Muscle layer of colon (tissue), 2 donors: ENCODE measurements at regions not wholly inside any gene's neighbourhood (a gene's known extent, or its start where the extent isn't known, plus 50 kb on each side); places are given as distances from the start of the nearest gene placed in this dataset.

Experiments used
- H3K27ac ChIP-seq: one replicate; pipeline ENCODE4 v1.7.0; 2013; ENCODE audit warnings: low read depth, mild to moderate bottlenecking, low read length, moderate library complexity
- H3K27me3 ChIP-seq, 2 donors: one replicate each; pipeline ENCODE4 v1.7.0; 2013; ENCODE audit warnings: low read length in 2 of 2, mild to moderate bottlenecking in 2 of 2; ENCODE audit not compliant: insufficient read depth in 2 of 2, control insufficient read depth in 1 of 2
- H3K36me3 ChIP-seq: one replicate; pipeline ENCODE4 v1.7.0; 2013; ENCODE audit warnings: mild to moderate bottlenecking, low read length; ENCODE audit not compliant: insufficient read depth
- H3K4me1 ChIP-seq: one replicate; pipeline ENCODE4 v1.7.0; 2013; ENCODE audit warnings: mild to moderate bottlenecking, low read length; ENCODE audit not compliant: insufficient read depth
- H3K4me3 ChIP-seq, 2 donors: one replicate each; pipeline ENCODE4 v1.7.0; 2013; ENCODE audit warnings: low read length in 2 of 2, low read depth in 1 of 2, mild to moderate bottlenecking in 1 of 2, moderate library complexity in 1 of 2
- H3K9ac ChIP-seq: one replicate; pipeline ENCODE4 v1.7.0; 2013; ENCODE audit warnings: low read length
- H3K9me3 ChIP-seq: one replicate; pipeline ENCODE4 v1.7.0; 2013; ENCODE audit warnings: mild to moderate bottlenecking, low read length
- donor health status: abdominal sarcoma.
- donor health status: Adenocarcinoma of cecum.

DNA sequence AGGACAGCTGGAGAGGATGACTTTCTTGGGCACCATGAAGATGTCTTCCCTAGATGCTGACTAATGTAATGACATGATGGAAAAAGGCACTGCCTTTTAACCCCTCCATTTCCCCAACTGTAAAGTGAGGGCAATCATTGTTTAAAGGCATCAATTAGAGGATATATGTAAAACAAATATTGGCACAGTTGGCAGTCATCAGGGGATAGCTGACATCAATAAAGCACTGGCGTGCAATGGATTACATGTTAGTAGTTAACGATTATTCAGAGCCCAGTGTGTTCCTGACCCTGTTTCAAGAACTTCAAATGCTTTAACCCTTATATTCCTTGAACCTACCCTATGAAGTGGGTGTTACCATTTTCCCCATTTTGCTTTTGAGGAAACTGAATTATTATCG is 100.7 kb downstream of the TMEM114 start:
- Histone ChIP-seq H3K27ac (no peak overlapping the region), H3K9me3 (no peaks in the 10 kb centered on the region), H3K4me1 (no peaks in the 10 kb centered on the region), H3K36me3 (no peaks in the 10 kb centered on the region), H3K4me3 (no peak overlapping the region), H3K9ac (no peak overlapping the region), H3K27me3 (no peaks in the 10 kb centered on the region)

DNA sequence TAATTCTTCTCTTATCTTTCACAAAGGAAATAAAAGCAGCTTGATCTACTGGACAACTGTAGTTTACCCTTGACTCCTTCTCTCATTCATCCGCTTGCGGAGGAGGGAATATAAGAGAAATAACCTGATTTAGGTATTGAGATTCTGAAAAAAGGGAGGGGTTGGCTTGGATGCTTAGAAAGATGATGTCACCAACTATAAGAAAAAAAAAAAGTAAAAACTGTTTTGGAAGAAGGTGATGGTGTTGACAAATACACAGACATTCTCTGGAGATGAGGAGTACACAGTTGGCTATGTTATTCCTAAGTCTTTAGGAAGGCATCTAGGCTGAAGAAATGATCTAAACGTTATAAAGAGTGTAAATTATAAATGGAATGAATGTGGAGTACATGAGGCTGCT is 103.3 kb downstream of the TMEM114 start:
- Histone ChIP-seq H3K9ac (no peak overlapping the region), H3K27ac (no peak overlapping the region), H3K4me1 (no peaks in the 10 kb centered on the region), H3K4me3 (no peak overlapping the region), H3K27me3 (no peaks in the 10 kb centered on the region), H3K36me3 (no peaks in the 10 kb centered on the region), H3K9me3 (no peaks in the 10 kb centered on the region)

GRCh38 chr16:8483396-8483795 is 106.9 kb downstream of the TMEM114 start:
- H3K9ac ChIP-seq: no peak overlapping the region

GRCh38 chr16:8481810-8482209 is 108.5 kb downstream of the TMEM114 start:
- Histone ChIP-seq H3K36me3 (no peaks in the 10 kb centered on the region), H3K4me1 (no peaks in the 10 kb centered on the region), H3K27me3 (no peaks in the 10 kb centered on the region), H3K27ac (no peak overlapping the region), H3K9me3 (no peaks in the 10 kb centered on the region), H3K4me3 (no peak overlapping the region), H3K9ac (no peak overlapping the region)

More at GRCh38 chr16:8483396-8483795, 106.9 kb downstream of the TMEM114 start:
- Histone ChIP-seq H3K9me3 (no peaks in the 10 kb centered on the region), H3K27ac (no peak overlapping the region), H3K4me1 (no peaks in the 10 kb centered on the region), H3K4me3 (no peak overlapping the region), H3K36me3 (no peaks in the 10 kb centered on the region), H3K27me3 (no peaks in the 10 kb centered on the region)

DNA sequence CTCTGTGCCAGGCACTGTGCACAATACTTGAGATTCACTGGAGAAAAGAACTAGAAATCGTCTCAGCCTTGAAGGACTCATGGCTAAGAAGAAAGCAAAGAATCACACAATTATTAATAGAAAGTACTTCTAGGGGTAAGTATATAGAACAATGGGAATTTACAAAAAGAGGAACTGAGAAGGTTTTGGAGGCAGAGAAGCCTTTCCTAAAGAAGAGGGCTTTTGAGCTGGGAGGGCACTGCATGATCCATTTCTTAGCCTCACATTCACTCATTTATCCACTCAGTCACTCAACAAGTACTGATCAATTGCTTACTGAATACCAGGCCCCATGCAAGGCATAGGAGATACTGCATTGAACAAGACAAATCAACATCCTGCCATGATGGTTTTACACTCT is 113.5 kb downstream of the TMEM114 start:
- Histone ChIP-seq H3K4me3 (no peak overlapping the region), H3K36me3 (no peaks in the 10 kb centered on the region), H3K9ac (no peak overlapping the region), H3K27me3 (peaks cover 0 to 4% of the 10 kb centered on the region in 2 donors), H3K4me1 (no peaks in the 10 kb centered on the region), H3K27ac (no peak overlapping the region), H3K9me3 (no peaks in the 10 kb centered on the region)

- Histone ChIP-seq H3K4me1 (no peaks in the 10 kb centered on the region), H3K36me3 (no peaks in the 10 kb centered on the region), H3K4me3 (no peak overlapping the region), H3K27me3 (peaks cover 0 to 4% of the 10 kb centered on the region in 2 donors), H3K9ac (no peak overlapping the region), H3K27ac (no peak overlapping the region), H3K9me3 (no peaks in the 10 kb centered on the region)
These were observed 115.7 kb downstream of the TMEM114 start for GRCh38 chr16:8474587-8474986.

- Histone ChIP-seq H3K36me3 (no peaks in the 10 kb centered on the region), H3K9me3 (no peaks in the 10 kb centered on the region), H3K27me3 (no peaks in the 10 kb centered on the region), H3K27ac (no peak overlapping the region), H3K4me3 (no peak overlapping the region), H3K4me1 (no peaks in the 10 kb centered on the region), H3K9ac (no peak overlapping the region)
These were observed 121.1 kb downstream of the TMEM114 start for GRCh38 chr16:8469102-8469778.

DNA sequence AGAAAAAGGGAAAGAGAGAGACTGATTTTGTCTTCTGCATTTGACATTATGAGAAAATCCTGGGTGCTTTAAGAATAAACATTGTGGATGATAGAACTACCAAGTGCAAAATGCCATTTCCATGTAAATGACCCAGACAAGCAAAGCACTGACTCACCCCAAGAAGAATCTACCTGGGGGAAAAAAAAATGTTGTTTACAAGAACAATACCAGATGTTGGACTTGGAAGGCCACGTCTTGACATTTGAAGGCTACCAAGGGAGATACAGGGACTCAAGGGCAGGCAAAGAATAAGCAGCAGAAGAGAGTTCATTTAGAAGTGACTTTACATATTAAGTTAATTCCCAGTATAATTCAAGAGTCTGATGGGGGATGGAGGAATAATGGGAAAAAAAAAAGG is 125.3 kb downstream of the TMEM114 start:
- Histone ChIP-seq H3K27ac (no peak overlapping the region), H3K27me3 (no peaks in the 10 kb centered on the region), H3K36me3 (no peaks in the 10 kb centered on the region), H3K4me3 (no peak overlapping the region), H3K9ac (no peak overlapping the region), H3K9me3 (no peaks in the 10 kb centered on the region), H3K4me1 (no peaks in the 10 kb centered on the region)

DNA sequence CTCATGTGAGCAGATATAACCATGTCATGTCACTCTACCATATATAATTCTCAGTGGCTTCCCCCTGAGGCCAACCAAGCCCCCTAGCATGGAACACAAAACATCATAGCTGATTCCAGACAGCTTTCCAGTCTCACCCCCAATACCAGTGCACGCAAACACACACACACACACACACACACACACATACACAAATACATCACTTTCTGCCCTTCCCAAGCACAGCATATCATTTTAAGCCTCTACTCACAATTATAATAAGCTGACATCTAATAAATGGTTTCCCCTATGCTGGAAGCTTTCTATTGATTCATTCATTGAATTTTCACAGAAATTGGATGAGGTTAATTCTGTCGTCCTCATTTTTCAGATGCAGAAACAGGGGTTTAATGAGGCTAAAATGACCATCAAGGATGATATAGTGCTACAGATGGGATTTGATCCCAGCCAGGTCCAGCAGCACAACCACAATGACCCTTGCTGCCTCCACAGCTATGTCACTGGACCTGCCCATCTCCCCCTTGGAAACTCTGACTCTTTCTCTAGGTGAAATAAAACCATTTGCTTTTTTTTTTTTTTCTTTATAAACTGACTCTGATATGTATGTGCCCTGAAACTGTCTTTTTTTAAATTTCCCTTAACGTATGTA is 131.1 kb downstream of the TMEM114 start:
- no peaks in the 10 kb centered on the region for H3K27me3 ChIP-seq
- no peak overlapping the region for H3K9ac ChIP-seq
- no peak overlapping the region for H3K27ac ChIP-seq
- no peaks in the 10 kb centered on the region for H3K4me1 ChIP-seq
- H3K4me3 ChIP-seq: no peak overlapping the region
- no peaks in the 10 kb centered on the region for H3K36me3 ChIP-seq
- H3K9me3 ChIP-seq: no peaks in the 10 kb centered on the region

DNA sequence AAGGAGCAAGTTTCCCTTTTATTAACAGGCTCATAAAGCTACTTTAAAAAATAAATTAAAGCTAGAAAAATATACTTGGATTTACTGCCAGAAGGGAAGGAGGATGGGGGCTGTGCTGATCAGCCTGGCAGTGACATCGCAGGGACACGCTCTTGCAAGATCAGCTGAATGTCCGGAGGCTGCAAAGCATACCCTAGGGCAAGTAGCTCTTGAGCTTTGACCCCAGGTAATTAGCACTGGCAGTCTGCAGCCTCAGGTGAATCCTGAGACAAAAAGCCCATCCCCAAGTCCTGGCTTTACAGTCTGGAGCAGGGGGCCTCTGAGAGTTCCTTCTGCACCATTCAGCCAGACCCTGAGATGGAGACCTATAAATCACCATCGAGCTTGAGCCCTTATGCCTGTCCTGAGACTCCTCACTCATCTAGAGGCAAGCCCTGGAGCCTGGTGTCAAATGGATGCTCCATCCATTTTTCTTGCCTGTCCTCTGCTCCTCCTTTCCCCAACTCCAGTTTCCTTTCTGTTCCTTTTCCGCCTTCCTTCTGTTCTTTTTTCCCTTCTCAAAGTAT is 131.7 kb downstream of the TMEM114 start:
- Histone ChIP-seq H3K9me3 (no peaks in the 10 kb centered on the region), H3K36me3 (no peaks in the 10 kb centered on the region), H3K4me1 (no peaks in the 10 kb centered on the region), H3K27ac (no peak overlapping the region), H3K9ac (no peak overlapping the region), H3K27me3 (no peaks in the 10 kb centered on the region), H3K4me3 (no peak overlapping the region)

- Histone ChIP-seq H3K9me3 (no peaks in the 10 kb centered on the region), H3K36me3 (no peaks in the 10 kb centered on the region), H3K27me3 (no peaks in the 10 kb centered on the region), H3K9ac (no peak overlapping the region), H3K4me1 (no peaks in the 10 kb centered on the region), H3K4me3 (no peak overlapping the region), H3K27ac (no peak overlapping the region)
These were observed 137.0 kb downstream of the TMEM114 start for GRCh38 chr16:8453359-8453758.

DNA sequence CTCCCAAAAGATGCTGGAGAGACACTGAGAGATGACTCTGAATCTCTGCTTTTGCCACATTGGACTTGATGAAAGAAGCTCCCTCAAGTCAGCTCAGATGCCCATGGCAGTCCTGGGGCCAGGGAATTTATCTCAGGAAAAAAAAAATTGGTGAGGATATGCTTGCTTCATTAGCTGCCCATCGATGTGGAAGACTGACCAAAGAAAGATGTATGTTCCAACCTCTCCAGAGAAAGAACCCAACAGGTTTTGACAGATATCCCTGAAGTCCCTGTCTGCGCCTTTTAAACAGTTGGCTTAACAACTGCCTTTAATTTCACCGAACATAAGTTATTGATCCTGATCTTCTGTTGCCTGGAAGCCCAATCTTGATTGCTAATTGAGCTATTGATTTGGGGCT is 137.4 kb downstream of the TMEM114 start:
- Histone ChIP-seq H3K27me3 (no peaks in the 10 kb centered on the region), H3K9ac (no peak overlapping the region), H3K4me3 (no peak overlapping the region), H3K4me1 (no peaks in the 10 kb centered on the region), H3K27ac (no peak overlapping the region), H3K36me3 (no peaks in the 10 kb centered on the region), H3K9me3 (no peaks in the 10 kb centered on the region)
